Forelimb muscle (tissue), 1 donor: ENCODE measurements at regions not wholly inside any gene's neighbourhood (a gene's known extent, or its start where the extent isn't known, plus 50 kb on each side); places are given as distances from the start of the nearest gene placed in this dataset.
"Not testable (repeated sequence)": the region's sequence is repeated elsewhere in the genome, so short reads cannot be mapped to it uniquely, and the experiment has no call there.

Experiments
- DNase-seq: peaks from one replicate; pipeline ENCODE4 v3.0.0-alpha.2; 2013; ENCODE audit warnings: low read depth

GRCh38 chr10:21366108-21366507, 159.4 kb downstream of the SKIDA1 start:
- DNase-seq, result not testable (repeated sequence)

DNA sequence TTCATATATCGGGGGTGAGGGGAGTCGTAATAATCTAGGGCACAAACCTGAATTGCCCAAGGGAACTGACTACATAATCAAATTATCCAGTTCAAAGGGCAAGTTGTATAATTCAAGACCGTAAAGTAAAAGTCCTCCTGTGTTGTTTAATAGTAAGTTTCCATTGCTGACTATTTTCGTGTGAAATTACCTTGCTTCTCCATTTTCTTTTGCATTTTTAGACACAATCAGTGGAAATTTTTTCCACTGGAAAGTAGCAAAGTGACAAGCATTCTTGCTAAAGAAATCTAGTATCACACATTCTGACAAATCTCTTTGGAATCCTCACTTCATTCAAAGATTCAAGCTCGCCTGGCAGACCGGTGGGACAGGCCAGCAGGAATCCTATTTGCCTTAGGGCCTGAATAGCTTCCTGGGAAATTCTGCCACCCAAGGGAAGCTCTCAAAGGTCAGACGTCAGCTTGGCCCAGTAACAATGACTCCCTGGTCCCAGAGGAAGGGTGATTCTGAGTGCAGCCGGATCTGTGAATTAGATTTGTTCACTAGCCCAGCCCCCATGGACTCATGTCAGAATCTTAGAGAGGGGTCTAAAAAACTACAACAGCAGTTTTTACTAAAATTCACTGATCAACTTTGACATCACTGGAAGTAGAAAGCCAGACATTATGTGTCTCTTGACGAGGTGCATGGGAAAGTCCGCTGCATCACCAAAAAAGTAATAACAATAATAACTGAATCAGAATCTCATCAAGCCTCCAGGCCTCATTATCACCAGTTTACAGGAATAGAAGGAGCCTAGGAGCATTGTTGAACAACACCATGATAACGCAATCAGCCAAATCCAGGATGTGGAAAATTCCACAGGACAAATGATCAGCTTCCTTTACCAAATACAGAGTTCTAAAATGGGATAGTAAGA, 161.0 kb downstream of the SKIDA1 start:
- DNase-seq, result no peak

DNA sequence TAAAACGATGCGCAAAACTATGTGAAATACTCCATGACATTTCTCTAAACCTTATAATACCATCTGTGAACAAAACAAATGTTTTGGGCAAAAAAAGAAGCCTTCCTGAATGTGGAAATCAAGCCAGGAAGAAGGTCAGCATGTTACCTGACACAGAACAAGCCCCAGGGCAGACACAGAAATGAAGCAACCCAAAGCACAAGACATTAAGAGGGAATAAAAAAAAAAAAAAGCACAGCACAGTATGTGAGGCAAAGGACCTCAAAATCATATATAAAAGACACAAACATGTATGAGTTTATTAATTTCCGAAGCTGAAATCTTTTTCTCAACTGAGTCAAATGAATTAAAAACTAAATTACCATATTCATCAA, 161.8 kb downstream of the SKIDA1 start:
- no peak for DNase-seq

- DNase-seq, result no peak
Observed at GRCh38 chr10:21363092-21363730, 162.3 kb downstream of the SKIDA1 start.

- DNase-seq, result no peak
Observed at GRCh38 chr10:21359202-21359601, 166.3 kb downstream of the SKIDA1 start.

DNA sequence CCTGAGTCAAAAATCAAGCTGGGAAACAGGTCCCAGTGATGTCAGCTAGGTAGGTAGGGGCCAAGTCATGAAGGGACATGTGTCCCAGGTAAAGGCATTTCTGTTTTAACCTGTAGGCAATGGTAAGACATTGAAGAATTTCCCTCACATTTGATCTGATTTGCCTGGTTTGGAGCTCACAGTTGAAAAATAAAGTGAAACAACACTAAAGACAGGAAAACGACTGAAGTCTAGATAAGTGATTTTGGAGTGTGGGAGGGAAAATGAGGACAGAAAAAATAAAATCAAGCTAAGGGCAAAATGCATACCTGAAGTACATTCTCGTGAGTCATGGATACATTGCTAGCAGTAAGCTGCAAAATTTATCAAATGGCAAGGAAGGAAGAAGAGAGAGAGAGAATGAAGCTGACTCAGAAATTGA, 169.9 kb downstream of the SKIDA1 start:
- no peak for DNase-seq

- DNase-seq, result no peak
Observed at GRCh38 chr10:21352886-21353285, 172.6 kb downstream of the SKIDA1 start.

- not testable (repeated sequence) for DNase-seq
Observed at GRCh38 chr10:21351594-21351993, 173.9 kb downstream of the SKIDA1 start.

DNA sequence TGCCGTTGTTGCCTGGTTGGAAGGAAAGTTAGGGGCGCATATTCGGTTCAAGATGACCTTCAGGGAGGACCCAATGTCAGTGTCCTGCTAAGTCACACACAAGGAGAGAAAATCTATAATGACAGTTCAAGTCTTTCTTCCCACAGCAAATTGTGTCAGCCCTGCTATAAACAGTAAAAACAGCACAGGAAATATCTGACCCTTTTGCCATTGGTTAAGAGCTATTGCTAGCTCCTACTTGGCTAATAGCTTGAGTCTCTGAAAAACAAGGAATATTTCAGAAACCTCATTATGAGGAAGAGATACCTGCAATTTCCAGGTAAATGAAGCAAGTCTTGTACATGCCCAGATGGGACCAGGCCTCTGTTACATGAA, 175.6 kb downstream of the SKIDA1 start:
- DNase-seq, result no peak

- no peak for DNase-seq
Observed at GRCh38 chr10:21347785-21348170, 177.7 kb downstream of the SKIDA1 start.

GRCh38 chr10:21347043-21347784, 178.3 kb downstream of the SKIDA1 start:
- DNase-seq, result no peak

DNA sequence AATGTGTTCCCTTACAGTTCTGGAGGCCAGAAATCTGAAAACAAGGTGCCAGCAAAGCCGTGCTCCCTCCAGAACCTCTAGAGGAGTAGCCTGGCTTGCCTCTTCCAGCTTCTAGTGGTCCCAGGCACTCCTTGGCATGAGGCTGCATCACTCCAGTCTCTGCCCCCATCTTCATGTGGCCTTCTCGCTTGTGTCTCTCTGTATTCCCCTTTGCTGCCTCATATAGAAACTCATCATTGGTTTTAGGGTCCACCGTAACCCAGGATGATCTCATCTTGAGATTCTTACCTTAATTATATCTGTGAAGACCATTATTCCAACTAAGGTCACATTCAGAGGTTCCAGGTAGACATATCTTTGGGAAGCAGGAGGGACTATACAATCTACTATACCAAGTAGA, 182.4 kb downstream of the SKIDA1 start:
- DNase-seq, result no peak

- DNase-seq, result not testable (repeated sequence)
Observed at GRCh38 chr10:21342499-21342898, 183.0 kb downstream of the SKIDA1 start.

- no peak for DNase-seq
Observed at GRCh38 chr10:21340331-21340730, 185.2 kb downstream of the SKIDA1 start.

GRCh38 chr10:21337171-21337792, 188.2 kb downstream of the SKIDA1 start:
- no peak for DNase-seq

DNA sequence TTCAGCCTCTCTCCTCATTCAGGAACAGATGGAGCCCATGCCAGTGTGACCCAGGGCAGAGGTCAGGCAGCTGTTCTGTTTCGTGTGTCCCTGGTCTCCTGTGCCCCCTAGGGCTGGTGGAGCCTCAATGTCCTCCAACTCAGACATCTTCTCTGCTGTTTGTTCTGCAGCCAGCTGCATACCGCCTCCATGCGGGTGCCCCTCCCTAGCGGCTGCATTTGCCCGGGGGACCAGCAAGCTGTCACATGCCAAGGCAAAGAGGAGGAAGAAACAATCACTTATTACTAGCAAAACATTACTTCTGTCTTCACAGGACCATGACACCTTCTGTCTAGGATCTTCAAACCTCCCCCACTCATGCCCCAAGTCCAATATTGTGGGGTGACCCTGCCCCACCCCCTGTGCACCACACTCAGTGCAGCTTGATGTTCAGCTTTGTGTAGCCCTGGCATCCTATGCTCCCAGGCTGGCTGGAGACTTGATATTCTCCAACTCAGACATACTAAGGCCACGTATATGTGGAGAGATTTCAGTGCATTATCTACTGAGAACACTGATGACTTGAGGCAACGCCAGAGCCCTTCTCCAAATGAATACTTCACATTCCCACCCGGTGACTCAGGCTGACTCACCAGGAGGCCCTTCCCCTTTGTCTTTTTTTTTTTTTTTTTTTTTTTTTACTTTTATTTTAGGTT, 188.9 kb downstream of the SKIDA1 start:
- DNase-seq, result no peak

- DNase-seq, result peak; percentile 68
Observed at GRCh38 chr10:21334891-21335696, 190.4 kb downstream of the SKIDA1 start.

DNA sequence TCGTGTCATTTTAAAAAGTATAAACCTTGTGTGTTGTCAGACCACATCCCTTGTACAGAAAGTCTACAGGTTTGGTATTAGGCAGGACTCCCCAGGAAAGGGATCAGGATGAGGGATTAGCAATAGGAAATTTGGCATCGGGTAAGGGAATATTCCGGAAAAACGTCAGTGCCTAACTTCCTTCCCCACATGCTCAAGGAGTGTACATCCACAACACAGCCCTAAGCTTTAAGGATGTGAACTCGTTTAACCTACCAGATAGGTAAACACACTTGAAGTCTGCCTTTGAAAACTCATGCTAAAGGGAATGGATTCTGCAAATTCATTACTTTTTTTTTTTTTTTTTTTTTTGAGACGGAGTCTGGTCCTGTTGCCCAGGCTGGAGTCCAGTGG, 194.9 kb downstream of the SKIDA1 start:
- DNase-seq, result no peak

- DNase-seq, result peak; percentile 61
Observed at GRCh38 chr10:21329995-21330627, 195.4 kb downstream of the SKIDA1 start.
